ENCODE measurements at regions not wholly inside any gene's neighbourhood (a gene's known extent, or its start where the extent isn't known, plus 50 kb on each side); places are given as distances from the start of the nearest gene placed in this dataset.

- H3K9me3 ChIP-seq (ENCODE audit: control insufficient read depth, insufficient read depth, low read depth, low read length), result no peaks in the 10 kb centered on the region
- TF ChIP-seq TCF7L2 (IDR thresholded peaks at IDR 0.05; ENCODE audit: low read depth, low read length) (no peak), POLR2AphosphoS5 (IDR thresholded peaks at IDR 0.05; ENCODE audit: low read depth, low read length) (no peak), SIN3A (IDR thresholded peaks at IDR 0.05; ENCODE audit: borderline replicate concordance, insufficient read depth, low read depth, low read length) (no peak)
- TF ChIP-seq, protein P1, sequence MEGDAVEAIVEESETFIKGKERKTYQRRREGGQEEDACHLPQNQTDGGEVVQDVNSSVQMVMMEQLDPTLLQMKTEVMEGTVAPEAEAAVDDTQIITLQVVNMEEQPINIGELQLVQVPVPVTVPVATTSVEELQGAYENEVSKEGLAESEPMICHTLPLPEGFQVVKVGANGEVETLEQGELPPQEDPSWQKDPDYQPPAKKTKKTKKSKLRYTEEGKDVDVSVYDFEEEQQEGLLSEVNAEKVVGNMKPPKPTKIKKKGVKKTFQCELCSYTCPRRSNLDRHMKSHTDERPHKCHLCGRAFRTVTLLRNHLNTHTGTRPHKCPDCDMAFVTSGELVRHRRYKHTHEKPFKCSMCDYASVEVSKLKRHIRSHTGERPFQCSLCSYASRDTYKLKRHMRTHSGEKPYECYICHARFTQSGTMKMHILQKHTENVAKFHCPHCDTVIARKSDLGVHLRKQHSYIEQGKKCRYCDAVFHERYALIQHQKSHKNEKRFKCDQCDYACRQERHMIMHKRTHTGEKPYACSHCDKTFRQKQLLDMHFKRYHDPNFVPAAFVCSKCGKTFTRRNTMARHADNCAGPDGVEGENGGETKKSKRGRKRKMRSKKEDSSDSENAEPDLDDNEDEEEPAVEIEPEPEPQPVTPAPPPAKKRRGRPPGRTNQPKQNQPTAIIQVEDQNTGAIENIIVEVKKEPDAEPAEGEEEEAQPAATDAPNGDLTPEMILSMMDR (IDR thresholded peaks at IDR 0.05), result no peak
- TF ChIP-seq, protein P2, sequence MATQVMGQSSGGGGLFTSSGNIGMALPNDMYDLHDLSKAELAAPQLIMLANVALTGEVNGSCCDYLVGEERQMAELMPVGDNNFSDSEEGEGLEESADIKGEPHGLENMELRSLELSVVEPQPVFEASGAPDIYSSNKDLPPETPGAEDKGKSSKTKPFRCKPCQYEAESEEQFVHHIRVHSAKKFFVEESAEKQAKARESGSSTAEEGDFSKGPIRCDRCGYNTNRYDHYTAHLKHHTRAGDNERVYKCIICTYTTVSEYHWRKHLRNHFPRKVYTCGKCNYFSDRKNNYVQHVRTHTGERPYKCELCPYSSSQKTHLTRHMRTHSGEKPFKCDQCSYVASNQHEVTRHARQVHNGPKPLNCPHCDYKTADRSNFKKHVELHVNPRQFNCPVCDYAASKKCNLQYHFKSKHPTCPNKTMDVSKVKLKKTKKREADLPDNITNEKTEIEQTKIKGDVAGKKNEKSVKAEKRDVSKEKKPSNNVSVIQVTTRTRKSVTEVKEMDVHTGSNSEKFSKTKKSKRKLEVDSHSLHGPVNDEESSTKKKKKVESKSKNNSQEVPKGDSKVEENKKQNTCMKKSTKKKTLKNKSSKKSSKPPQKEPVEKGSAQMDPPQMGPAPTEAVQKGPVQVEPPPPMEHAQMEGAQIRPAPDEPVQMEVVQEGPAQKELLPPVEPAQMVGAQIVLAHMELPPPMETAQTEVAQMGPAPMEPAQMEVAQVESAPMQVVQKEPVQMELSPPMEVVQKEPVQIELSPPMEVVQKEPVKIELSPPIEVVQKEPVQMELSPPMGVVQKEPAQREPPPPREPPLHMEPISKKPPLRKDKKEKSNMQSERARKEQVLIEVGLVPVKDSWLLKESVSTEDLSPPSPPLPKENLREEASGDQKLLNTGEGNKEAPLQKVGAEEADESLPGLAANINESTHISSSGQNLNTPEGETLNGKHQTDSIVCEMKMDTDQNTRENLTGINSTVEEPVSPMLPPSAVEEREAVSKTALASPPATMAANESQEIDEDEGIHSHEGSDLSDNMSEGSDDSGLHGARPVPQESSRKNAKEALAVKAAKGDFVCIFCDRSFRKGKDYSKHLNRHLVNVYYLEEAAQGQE (IDR thresholded peaks at IDR 0.05; ENCODE audit: insufficient read depth in 1 of 2, low read depth in 2 of 2, low read length in 1 of 2), result no peak
- POLR2A ChIA-PET, result no interaction called here
- no peak overlapping the region for H3K4me3 ChIP-seq (ENCODE audit: low read depth in 2 of 2, low read length in 2 of 2)
- intact Hi-C loops (cut with micrococcal nuclease; ENCODE audit: unreplicated experiment) (no loop called here), in situ Hi-C loops (cut with HindIII; ENCODE audit: low pct_unique_long_range_greater_than_20kb, low sequenced_read_pairs) (no loop called here)
- ATAC-seq (no peak), DNase-seq (ENCODE audit: low read depth, low spot score) (no peak)
- CTCF ChIA-PET, result no interaction called here
- no peak overlapping the region; the same call in 1 of the 2 replicates for H3K27ac ChIP-seq (ENCODE audit: low read length)
- no peaks in the 10 kb centered on the region for H3K27me3 ChIP-seq (ENCODE audit: control insufficient read depth, insufficient read depth, low read length)
- H3K36me3 ChIP-seq (ENCODE audit: control insufficient read depth, insufficient read depth, low read length), result no peaks in the 10 kb centered on the region
- no TSS peak for BruUV-seq (replicated peaks)
- H3K4me1 ChIP-seq (ENCODE audit: control insufficient read depth, insufficient read depth, low read length), result no peaks in the 10 kb centered on the region
Measured at GRCh38 chr2:226674123-226674522, 125.5 kb downstream of the IRS1 start.

DNA sequence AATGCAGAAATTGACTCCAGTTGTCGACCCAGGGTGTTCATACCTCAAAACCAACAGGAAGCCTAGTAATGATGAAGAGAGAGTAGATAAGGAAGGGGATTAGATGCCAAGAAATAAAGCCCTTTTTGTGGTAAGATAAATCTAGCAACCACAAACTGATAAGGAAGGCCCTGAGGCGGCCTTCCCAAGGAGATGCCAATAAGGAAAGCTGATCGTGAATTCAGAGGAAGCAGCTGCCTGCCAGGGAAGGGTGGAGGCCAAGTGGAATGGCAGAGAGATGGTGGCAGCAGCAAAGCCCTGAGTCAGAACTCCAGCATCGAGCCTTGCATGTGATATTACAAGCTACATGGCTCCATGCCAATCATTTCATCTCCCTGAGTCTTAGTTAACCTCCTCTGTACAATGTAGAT is 126.3 kb downstream of the IRS1 start:
- ATAC-seq (peak; percentile 66), DNase-seq (ENCODE audit: low read depth, low spot score) (no peak)
- H3K36me3 ChIP-seq (ENCODE audit: control insufficient read depth, insufficient read depth, low read length), result no peaks in the 10 kb centered on the region
- ChIA-PET CTCF (no interaction called here), POLR2A (no interaction called here)
- in situ Hi-C loops (cut with HindIII; ENCODE audit: low pct_unique_long_range_greater_than_20kb, low sequenced_read_pairs), result no loop called here
- no peaks in the 10 kb centered on the region for H3K9me3 ChIP-seq (ENCODE audit: control insufficient read depth, insufficient read depth, low read depth, low read length)
- H3K4me1 ChIP-seq (ENCODE audit: control insufficient read depth, insufficient read depth, low read length), result no peaks in the 10 kb centered on the region
- no peaks in the 10 kb centered on the region for H3K27me3 ChIP-seq (ENCODE audit: control insufficient read depth, insufficient read depth, low read length)
- TF ChIP-seq, protein P2 (IDR thresholded peaks at IDR 0.05; ENCODE audit: insufficient read depth in 1 of 2, low read depth in 2 of 2, low read length in 1 of 2), result no peak
- TF ChIP-seq TCF7L2 (IDR thresholded peaks at IDR 0.05; ENCODE audit: low read depth, low read length), result peak; percentile 49; the same call in 1 of the 2 replicates
- H3K4me3 ChIP-seq (ENCODE audit: low read depth in 2 of 2, low read length in 2 of 2), result no peak overlapping the region
- BruUV-seq (replicated peaks), result no TSS peak
- H3K27ac ChIP-seq (ENCODE audit: low read length), result no peak overlapping the region; the same call in 1 of the 2 replicates
- intact Hi-C loops (cut with micrococcal nuclease; ENCODE audit: unreplicated experiment), result no loop called here

Measured in Panc1 (cell line).